H9 (cell line): ENCODE measurements at regions not wholly inside any gene's neighbourhood (a gene's known extent, or its start where the extent isn't known, plus 50 kb on each side); places are given as distances from the start of the nearest gene placed in this dataset.

ENCODE experiments used
- DNase-seq: peaks from one replicate; pipeline ENCODE4 v3.0.0-alpha.2; 2017
- H2AFZ ChIP-seq: one replicate; pipeline ENCODE4 v1.6.1; 2013; ENCODE audit warnings: mild to moderate bottlenecking, low read length, control low read depth, moderate library complexity
- H2AK5ac ChIP-seq: 2 replicates; pipeline ENCODE4 v1.6.1; 2013; ENCODE audit warnings: low read length, control low read depth, mixed read lengths; ENCODE audit not compliant: insufficient read length
- H2BK120ac ChIP-seq: one replicate; pipeline ENCODE4 v1.6.1; 2013; ENCODE audit warnings: low read depth, mild to moderate bottlenecking, low read length, control low read depth, inconsistent platforms; ENCODE audit not compliant: poor library complexity, severe bottlenecking
- H2BK12ac ChIP-seq: 2 replicates; pipeline ENCODE4 v1.6.1; 2013; ENCODE audit warnings: low read length, control low read depth, mixed read lengths, low read depth; ENCODE audit not compliant: insufficient read length
- H2BK15ac ChIP-seq: 2 replicates; pipeline ENCODE4 v1.6.1; 2013; ENCODE audit warnings: low read depth, low read length, control low read depth
- H2BK20ac ChIP-seq: one replicate; pipeline ENCODE4 v1.6.1; 2013; ENCODE audit warnings: low read depth, mild to moderate bottlenecking, low read length, control low read depth, inconsistent platforms; ENCODE audit not compliant: poor library complexity, severe bottlenecking
- H2BK5ac ChIP-seq: 2 replicates; pipeline ENCODE4 v1.6.1; 2013; ENCODE audit warnings: low read length, control low read depth, mixed read lengths; ENCODE audit not compliant: insufficient read length
- H3K14ac ChIP-seq: 2 replicates; pipeline ENCODE4 v1.6.1; 2013; ENCODE audit warnings: low read length, control low read depth; ENCODE audit not compliant: insufficient read depth
- H3K18ac ChIP-seq: 2 replicates; pipeline ENCODE4 v1.6.1; 2013; ENCODE audit warnings: low read depth, mild to moderate bottlenecking, mixed read lengths, low read length, control low read depth; ENCODE audit not compliant: insufficient read length
- H3K23ac ChIP-seq: 2 replicates; pipeline ENCODE4 v1.6.1; 2013; ENCODE audit warnings: low read length, control low read depth, mixed read lengths, low read depth; ENCODE audit not compliant: insufficient read length
- H3K23me2 ChIP-seq: 2 replicates; pipeline ENCODE4 v1.6.1; 2013; ENCODE audit warnings: low read depth, mild to moderate bottlenecking, mixed read lengths, low read length, control low read depth; ENCODE audit not compliant: insufficient read length, poor library complexity, severe bottlenecking
- H3K27ac ChIP-seq: 2 replicates; pipeline ENCODE4 v1.5.1; 2013; ENCODE audit warnings: low read length, control low read depth, mixed read lengths, low read depth; ENCODE audit not compliant: insufficient read length
- H3K27me3 ChIP-seq: 2 replicates; pipeline ENCODE4 v1.6.1; 2013; ENCODE audit warnings: low read length, control low read depth, inconsistent platforms; ENCODE audit not compliant: insufficient read depth
- H3K4ac ChIP-seq: 2 replicates; pipeline ENCODE4 v1.6.1; 2013; ENCODE audit warnings: low read depth, mild to moderate bottlenecking, control low read depth, inconsistent platforms, low read length, moderate library complexity
- H3K4me1 ChIP-seq: 2 replicates; pipeline ENCODE4 v1.6.1; 2013; ENCODE audit warnings: low read length, control low read depth, inconsistent platforms; ENCODE audit not compliant: insufficient read depth
- H3K4me2 ChIP-seq: 2 replicates; pipeline ENCODE4 v1.6.1; 2013; ENCODE audit warnings: low read length, control low read depth, mixed read lengths; ENCODE audit not compliant: insufficient read length, insufficient read depth
- H3K56ac ChIP-seq: 2 replicates; pipeline ENCODE4 v1.6.1; 2013; ENCODE audit warnings: low read depth, mild to moderate bottlenecking, mixed read lengths, low read length, control low read depth; ENCODE audit not compliant: insufficient read length
- H3K79me1 ChIP-seq: 2 replicates; pipeline ENCODE4 v1.6.1; 2013; ENCODE audit warnings: low read depth, mild to moderate bottlenecking, moderate library complexity, low read length, control low read depth, inconsistent platforms; ENCODE audit not compliant: insufficient read depth, poor library complexity, severe bottlenecking
- H3K79me2 ChIP-seq: 2 replicates; pipeline ENCODE4 v1.6.1; 2013; ENCODE audit warnings: low read length, control low read depth, inconsistent platforms; ENCODE audit not compliant: insufficient read depth
- H3K9ac ChIP-seq: 2 replicates; pipeline ENCODE4 v1.6.1; 2013; ENCODE audit warnings: low read length, control low read depth, mixed read lengths; ENCODE audit not compliant: insufficient read length; ENCODE audit errors: extremely low read depth
- H3K9me3 ChIP-seq: one replicate; pipeline ENCODE4 v1.6.1; 2013; ENCODE audit warnings: low read depth, low read length, inconsistent platforms; ENCODE audit not compliant: control insufficient read depth
- H3T11ph ChIP-seq: one replicate; pipeline ENCODE4 v1.6.1; 2013; ENCODE audit warnings: mild to moderate bottlenecking, low read length, control low read depth, inconsistent platforms
- H4K20me1 ChIP-seq: one replicate; pipeline ENCODE4 v1.6.1; 2013; ENCODE audit not compliant: control insufficient read depth, insufficient read length, insufficient read depth
- H4K5ac ChIP-seq: 2 replicates; pipeline ENCODE4 v1.6.1; 2013; ENCODE audit warnings: low read depth, mild to moderate bottlenecking, mixed read lengths, low read length, control low read depth; ENCODE audit not compliant: insufficient read length
- H4K8ac ChIP-seq: replicated peaks from 2 replicates; pipeline ENCODE4 v1.6.1; 2013; ENCODE audit warnings: low read length, control low read depth, mixed read lengths, low read depth; ENCODE audit not compliant: insufficient read length
- H4K91ac ChIP-seq: 2 replicates; pipeline ENCODE4 v1.6.1; 2013; ENCODE audit warnings: low read depth, mild to moderate bottlenecking, moderate library complexity, mixed read lengths, low read length, control low read depth; ENCODE audit not compliant: insufficient read length
- H3K27ac Mint-ChIP-seq, 3 experiments: 2 replicates in 2 of 3; 3 replicates in 1 of 3; pipeline ENCODE4 v1.8.0; 2020 to 2021; ENCODE audit warnings: mixed read lengths in 3 of 3, mild to moderate bottlenecking in 1 of 3, moderate library complexity in 1 of 3
- H3K27me3 Mint-ChIP-seq: 2 replicates; pipeline ENCODE4 v1.8.0; 2021; ENCODE audit warnings: low read depth, mild to moderate bottlenecking, moderate library complexity, mixed read lengths
- H3K36me3 Mint-ChIP-seq, 3 experiments: 2 replicates in 2 of 3; 3 replicates in 1 of 3; pipeline ENCODE4 v1.8.0; 2020 to 2021; ENCODE audit warnings: low read depth in 3 of 3, mixed read lengths in 3 of 3; ENCODE audit not compliant: insufficient read depth in 1 of 3
- H3K4me1 Mint-ChIP-seq, 2 experiments: 2 replicates each; pipeline ENCODE4 v1.8.0; 2020; ENCODE audit warnings: mixed read lengths in 2 of 2
- H3K4me3 Mint-ChIP-seq, 2 experiments: 2 replicates in 1 of 2; 3 replicates in 1 of 2; pipeline ENCODE4 v1.8.0; 2020 to 2021; ENCODE audit warnings: mild to moderate bottlenecking in 2 of 2, mixed read lengths in 2 of 2, moderate library complexity in 1 of 2
- H3K9me3 Mint-ChIP-seq, 2 experiments: 2 replicates in 1 of 2; 3 replicates in 1 of 2; pipeline ENCODE4 v1.8.0; 2020; ENCODE audit warnings: mild to moderate bottlenecking in 2 of 2, mixed read lengths in 2 of 2, moderate library complexity in 1 of 2
- WGBS: extraction: QIAGEN DNeasy Blood & Tissue Kit; methylation state at CpG from one replicate; pipeline ENCODE4 v1.1.7; 2013; ENCODE audit warnings: missing lambda C conversion rate, low lambda C conversion rate, mixed read lengths; ENCODE audit not compliant: insufficient read length; ENCODE audit errors: extremely low coverage; 5-methylcytosine and 5-hydroxymethylcytosine counted together
- TF ChIP-seq, protein P1 (sequence below): fragments of 200-600 bp; sonication (generic); conservative IDR thresholded peaks from 3 replicates; pipeline ENCODE4 v1.8.0; 2021; ENCODE audit warnings: antibody characterized with exemption, mild to moderate bottlenecking

DNA sequence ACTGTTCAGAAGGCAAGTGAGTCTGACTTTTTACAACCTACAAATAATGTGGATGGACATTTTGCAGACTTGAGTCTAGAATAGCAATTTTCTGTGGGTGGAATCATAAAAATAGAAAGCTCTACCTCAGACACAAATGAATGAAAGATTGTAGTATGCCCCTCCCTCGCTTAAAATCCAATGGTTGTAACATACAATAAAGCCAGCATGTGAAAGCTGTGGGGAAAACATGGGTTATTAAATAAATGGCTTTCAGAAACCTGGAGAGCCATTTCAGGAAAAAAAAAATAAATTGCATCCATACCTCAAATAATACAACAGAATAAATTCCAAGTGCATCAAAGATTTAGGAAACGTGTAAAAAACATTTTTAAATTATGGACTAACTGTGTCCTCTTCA is 123.1 kb upstream of the MON1B start:
- Histone ChIP-seq H3K18ac (no peak overlapping the region), H4K91ac (no peak overlapping the region), H4K20me1 (no peaks in the 10 kb centered on the region), H3K9me3 (no peaks in the 10 kb centered on the region), H4K5ac (no peak overlapping the region), H2BK5ac (no peak overlapping the region), H3K79me2 (no peaks in the 10 kb centered on the region), H3K27me3 (no peaks in the 10 kb centered on the region), H2BK12ac (no peak overlapping the region), H3K9ac (no peak overlapping the region), H3T11ph (no peak overlapping the region), H3K4ac (no peak overlapping the region), H3K27ac (no peak overlapping the region), H3K23me2 (no peaks in the 10 kb centered on the region), H3K56ac (no peak overlapping the region), H4K8ac (no peak overlapping the region), H3K14ac (no peak overlapping the region), H3K79me1 (no peaks in the 10 kb centered on the region), H2AFZ (no peak overlapping the region), H2BK120ac (no peak overlapping the region), H3K23ac (no peak overlapping the region), H3K4me1 (peaks cover 4% of the 10 kb centered on the region; the same call in 1 of the 2 replicates), H2AK5ac (no peak overlapping the region), H2BK15ac (no peak overlapping the region), H3K4me2 (no peak overlapping the region), H2BK20ac (no peak overlapping the region)
- Mint-ChIP-seq H3K36me3 (no peaks in the 10 kb centered on the region; a peak in 1 of 7 replicates), H3K4me3 (no peak overlapping the region), H3K27ac (no peak overlapping the region), H3K4me1 (peaks cover 31 to 33% of the 10 kb centered on the region in 2 experiments), H3K9me3 (peaks cover 0 to under 1% of the 10 kb centered on the region in 2 experiments; a peak in 1 of 5 replicates), H3K27me3 (no peaks in the 10 kb centered on the region)
- DNase-seq: no peak
- TF ChIP-seq, protein P1, sequence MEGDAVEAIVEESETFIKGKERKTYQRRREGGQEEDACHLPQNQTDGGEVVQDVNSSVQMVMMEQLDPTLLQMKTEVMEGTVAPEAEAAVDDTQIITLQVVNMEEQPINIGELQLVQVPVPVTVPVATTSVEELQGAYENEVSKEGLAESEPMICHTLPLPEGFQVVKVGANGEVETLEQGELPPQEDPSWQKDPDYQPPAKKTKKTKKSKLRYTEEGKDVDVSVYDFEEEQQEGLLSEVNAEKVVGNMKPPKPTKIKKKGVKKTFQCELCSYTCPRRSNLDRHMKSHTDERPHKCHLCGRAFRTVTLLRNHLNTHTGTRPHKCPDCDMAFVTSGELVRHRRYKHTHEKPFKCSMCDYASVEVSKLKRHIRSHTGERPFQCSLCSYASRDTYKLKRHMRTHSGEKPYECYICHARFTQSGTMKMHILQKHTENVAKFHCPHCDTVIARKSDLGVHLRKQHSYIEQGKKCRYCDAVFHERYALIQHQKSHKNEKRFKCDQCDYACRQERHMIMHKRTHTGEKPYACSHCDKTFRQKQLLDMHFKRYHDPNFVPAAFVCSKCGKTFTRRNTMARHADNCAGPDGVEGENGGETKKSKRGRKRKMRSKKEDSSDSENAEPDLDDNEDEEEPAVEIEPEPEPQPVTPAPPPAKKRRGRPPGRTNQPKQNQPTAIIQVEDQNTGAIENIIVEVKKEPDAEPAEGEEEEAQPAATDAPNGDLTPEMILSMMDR: no peak
- WGBS: no CpG with 5 or more reads among the region's 2 CpGs
